ENCODE measurements at regions not wholly inside any gene's neighbourhood (a gene's known extent, or its start where the extent isn't known, plus 50 kb on each side); places are given as distances from the start of the nearest gene placed in this dataset.

- no peak for TF ChIP-seq CTCF (IDR thresholded peaks at IDR 0.05)
- TF ChIP-seq POLR2A (IDR thresholded peaks at IDR 0.05), result no peak
These were observed 698.3 kb downstream of the HDGFL1 start for GRCh38 chr6:23267651-23268050.
